ENCODE measurements at regions not wholly inside any gene's neighbourhood (a gene's known extent, or its start where the extent isn't known, plus 50 kb on each side); places are given as distances from the start of the nearest gene placed in this dataset.

GRCh38 chr20:6863355-6863754, 95.9 kb downstream of the BMP2 start:
- Histone ChIP-seq H2AFZ (ENCODE audit: low read length) (no peak overlapping the region), H3K9me2 (replicated peaks; ENCODE audit: insufficient read depth, low read length) (no peaks in the 10 kb centered on the region), H4K20me1 (ENCODE audit: insufficient read depth, low read length) (no peaks in the 10 kb centered on the region), H3K9ac (ENCODE audit: low read length) (no peak overlapping the region), H3K4me2 (ENCODE audit: low read depth, low read length) (no peak overlapping the region), H3K4me1 (ENCODE audit: low read length) (no peaks in the 10 kb centered on the region), H3F3A (ENCODE audit: insufficient read depth, low read length) (no peaks in the 10 kb centered on the region), H3K27ac (ENCODE audit: low read length) (no peak overlapping the region), H3K9me3 (replicated peaks; ENCODE audit: insufficient read depth, low read length) (no peaks in the 10 kb centered on the region), H3K36me3 (replicated peaks; ENCODE audit: insufficient read depth, low read length) (no peaks in the 10 kb centered on the region), H3K27me3 (replicated peaks; ENCODE audit: insufficient read depth, low read length) (no peaks in the 10 kb centered on the region), H3K79me2 (ENCODE audit: low read length) (no peaks in the 10 kb centered on the region), H3K4me3 (ENCODE audit: low read length) (no peak overlapping the region)
- TF ChIP-seq, protein P1, sequence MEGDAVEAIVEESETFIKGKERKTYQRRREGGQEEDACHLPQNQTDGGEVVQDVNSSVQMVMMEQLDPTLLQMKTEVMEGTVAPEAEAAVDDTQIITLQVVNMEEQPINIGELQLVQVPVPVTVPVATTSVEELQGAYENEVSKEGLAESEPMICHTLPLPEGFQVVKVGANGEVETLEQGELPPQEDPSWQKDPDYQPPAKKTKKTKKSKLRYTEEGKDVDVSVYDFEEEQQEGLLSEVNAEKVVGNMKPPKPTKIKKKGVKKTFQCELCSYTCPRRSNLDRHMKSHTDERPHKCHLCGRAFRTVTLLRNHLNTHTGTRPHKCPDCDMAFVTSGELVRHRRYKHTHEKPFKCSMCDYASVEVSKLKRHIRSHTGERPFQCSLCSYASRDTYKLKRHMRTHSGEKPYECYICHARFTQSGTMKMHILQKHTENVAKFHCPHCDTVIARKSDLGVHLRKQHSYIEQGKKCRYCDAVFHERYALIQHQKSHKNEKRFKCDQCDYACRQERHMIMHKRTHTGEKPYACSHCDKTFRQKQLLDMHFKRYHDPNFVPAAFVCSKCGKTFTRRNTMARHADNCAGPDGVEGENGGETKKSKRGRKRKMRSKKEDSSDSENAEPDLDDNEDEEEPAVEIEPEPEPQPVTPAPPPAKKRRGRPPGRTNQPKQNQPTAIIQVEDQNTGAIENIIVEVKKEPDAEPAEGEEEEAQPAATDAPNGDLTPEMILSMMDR (IDR thresholded peaks at IDR 0.05; ENCODE audit: low read length), result no peak
- TF ChIP-seq EZH2 (optimal IDR thresholded peaks at IDR 0.05; ENCODE audit: low read depth, low read length) (no peak), EZH2phosphoT487 (IDR thresholded peaks at IDR 0.05; ENCODE audit: low read length) (no peak)
- DNase-seq, result no peak

GRCh38 chr20:6863798-6864201, 96.3 kb downstream of the BMP2 start:
- no peak overlapping the region for H2AFZ ChIP-seq (ENCODE audit: low read length)
- H3K36me3 ChIP-seq (replicated peaks; ENCODE audit: insufficient read depth, low read length), result no peaks in the 10 kb centered on the region
- H3K9me2 ChIP-seq (replicated peaks; ENCODE audit: insufficient read depth, low read length), result no peaks in the 10 kb centered on the region

GRCh38 chr20:6864740-6865139, 97.3 kb downstream of the BMP2 start:
- Histone ChIP-seq H3K9me2 (replicated peaks; ENCODE audit: insufficient read depth, low read length) (no peaks in the 10 kb centered on the region), H3K79me2 (ENCODE audit: low read length) (no peaks in the 10 kb centered on the region), H3K4me3 (ENCODE audit: low read length) (no peak overlapping the region), H2AFZ (ENCODE audit: low read length) (no peak overlapping the region), H3K4me1 (ENCODE audit: low read length) (peaks cover 8% of the 10 kb centered on the region; the same call in 1 of the 2 replicates), H3K9ac (ENCODE audit: low read length) (no peak overlapping the region), H3K9me3 (replicated peaks; ENCODE audit: insufficient read depth, low read length) (no peaks in the 10 kb centered on the region), H3K27me3 (replicated peaks; ENCODE audit: insufficient read depth, low read length) (no peaks in the 10 kb centered on the region), H3F3A (ENCODE audit: insufficient read depth, low read length) (0 out of 2 replicates have a peak, but pooled peaks cover 2% of the 10 kb centered on the region), H4K20me1 (ENCODE audit: insufficient read depth, low read length) (no peaks in the 10 kb centered on the region), H3K27ac (ENCODE audit: low read length) (no peak overlapping the region), H3K4me2 (ENCODE audit: low read depth, low read length) (no peak overlapping the region), H3K36me3 (replicated peaks; ENCODE audit: insufficient read depth, low read length) (no peaks in the 10 kb centered on the region)
- no peak for DNase-seq
- no peak for TF ChIP-seq EZH2phosphoT487 (IDR thresholded peaks at IDR 0.05; ENCODE audit: low read length)
- TF ChIP-seq EZH2 (optimal IDR thresholded peaks at IDR 0.05; ENCODE audit: low read depth, low read length), result no peak
- TF ChIP-seq, protein P1 (IDR thresholded peaks at IDR 0.05; ENCODE audit: low read length), result no peak

More at GRCh38 chr20:6863798-6864201, 96.3 kb downstream of the BMP2 start:
- Histone ChIP-seq H3K27me3 (replicated peaks; ENCODE audit: insufficient read depth, low read length) (no peaks in the 10 kb centered on the region), H3K4me1 (ENCODE audit: low read length) (peaks cover 1% of the 10 kb centered on the region; the same call in 1 of the 2 replicates), H3K79me2 (ENCODE audit: low read length) (no peaks in the 10 kb centered on the region), H3K9ac (ENCODE audit: low read length) (no peak overlapping the region), H3K4me2 (ENCODE audit: low read depth, low read length) (no peak overlapping the region), H3K9me3 (replicated peaks; ENCODE audit: insufficient read depth, low read length) (no peaks in the 10 kb centered on the region), H4K20me1 (ENCODE audit: insufficient read depth, low read length) (no peaks in the 10 kb centered on the region), H3F3A (ENCODE audit: insufficient read depth, low read length) (no peaks in the 10 kb centered on the region), H3K27ac (ENCODE audit: low read length) (no peak overlapping the region), H3K4me3 (ENCODE audit: low read length) (no peak overlapping the region)
- peak; percentile 8 for DNase-seq
- no peak for TF ChIP-seq EZH2 (optimal IDR thresholded peaks at IDR 0.05; ENCODE audit: low read depth, low read length)
- TF ChIP-seq, protein P1 (IDR thresholded peaks at IDR 0.05; ENCODE audit: low read length), result no peak
- TF ChIP-seq EZH2phosphoT487 (IDR thresholded peaks at IDR 0.05; ENCODE audit: low read length), result no peak
